ENCODE measurements at regions not wholly inside any gene's neighbourhood (a gene's known extent, or its start where the extent isn't known, plus 50 kb on each side); places are given as distances from the start of the nearest gene placed in this dataset.

- TF ChIP-seq CTCF (IDR thresholded peaks at IDR 0.05) (no peak), POLR2A (IDR thresholded peaks at IDR 0.05) (no peak)
Observed at GRCh38 chr10:120271696-120272095, 185.3 kb upstream of the PLPP4 start.
